Right cardiac atrium (tissue), 5 donors: ENCODE measurements at regions not wholly inside any gene's neighbourhood (a gene's known extent, or its start where the extent isn't known, plus 50 kb on each side); places are given as distances from the start of the nearest gene placed in this dataset.
"Not testable (repeated sequence)": the region's sequence is repeated elsewhere in the genome, so short reads cannot be mapped to it uniquely, and the experiment has no call there.

ENCODE experiments used
- ATAC-seq, 2 donors: fragments of 200-7000 bp; cut with Tn5 transposase; one replicate each; pipeline versions ENCODE4 v1.8.0 to v1.9.1; 2020; ENCODE audit warnings: moderate library complexity in 2 of 2, mild to moderate bottlenecking in 1 of 2
- DNase-seq, 3 donors: peaks; one replicate each; pipeline ENCODE4 v3.0.0-alpha.2; 2020
- H3K27ac ChIP-seq: one replicate; pipeline ENCODE4 v1.5.1; 2013; ENCODE audit warnings: mild to moderate bottlenecking, low read length, control low read depth, moderate library complexity
- H3K27me3 ChIP-seq: one replicate; pipeline ENCODE4 v1.6.1; 2013; ENCODE audit not compliant: control insufficient read depth, insufficient read depth
- H3K4me1 ChIP-seq: one replicate; pipeline ENCODE4 v1.6.1; 2013; ENCODE audit warnings: low read length; ENCODE audit not compliant: control insufficient read depth, insufficient read depth
- H3K4me3 ChIP-seq: one replicate; pipeline ENCODE4 v1.5.1; 2013; ENCODE audit warnings: low read length, control low read depth
- H3K9me3 ChIP-seq: one replicate; pipeline ENCODE4 v1.6.1; 2013; ENCODE audit warnings: low read length; ENCODE audit not compliant: control insufficient read depth
- WGBS: extraction: QIAGEN DNeasy Blood & Tissue Kit; methylation state at CpG from one replicate; pipeline ENCODE4 v1.1.7; 2013; 5-methylcytosine and 5-hydroxymethylcytosine counted together
- intact Hi-C, 4 donors: fragments of 100-400 bp; cut with DNase I; formaldehyde crosslinking; loops; one replicate each; pipeline versions ENCODE4 v1.11.0 to v1.14.0; 2022 to 2023
- donor health status: healthy with polysubstance abuse.
- donor health status: DM: no; HTN: yes; CAD: no.
- donor health status: DM: no; HTN: no; CAD: no.
- donor health status: DM: no; HTN: yes; CAD: no; lungs with severe emphysema.
- donor health status: DM: yes; HTN: yes; CAD: no.

- H3K27me3 ChIP-seq, result no peaks in the 10 kb centered on the region
These were observed 481.7 kb downstream of the MATN1 start for GRCh38 chr1:30241681-30242080.

GRCh38 chr1:30234091-30234490 lies 489.3 kb downstream of the MATN1 start:
- intact Hi-C loops, result no loop called here
- WGBS, result 59% methylated on average over 7 of the region's 7 CpGs
- ATAC-seq (no peak), DNase-seq (no peak)
- Histone ChIP-seq H3K4me3 (no peak overlapping the region), H3K4me1 (no peaks in the 10 kb centered on the region), H3K9me3 (no peaks in the 10 kb centered on the region), H3K27me3 (no peaks in the 10 kb centered on the region), H3K27ac (no peak overlapping the region)

More at GRCh38 chr1:30241681-30242080, 481.7 kb downstream of the MATN1 start:
- intact Hi-C loops, result no loop called here
- DNase-seq (no peak), ATAC-seq (no peak)
- 43% methylated on average over 3 of the region's 3 CpGs for WGBS
- Histone ChIP-seq H3K9me3 (no peaks in the 10 kb centered on the region), H3K4me3 (no peak overlapping the region), H3K4me1 (no peaks in the 10 kb centered on the region), H3K27ac (no peak overlapping the region)

DNA sequence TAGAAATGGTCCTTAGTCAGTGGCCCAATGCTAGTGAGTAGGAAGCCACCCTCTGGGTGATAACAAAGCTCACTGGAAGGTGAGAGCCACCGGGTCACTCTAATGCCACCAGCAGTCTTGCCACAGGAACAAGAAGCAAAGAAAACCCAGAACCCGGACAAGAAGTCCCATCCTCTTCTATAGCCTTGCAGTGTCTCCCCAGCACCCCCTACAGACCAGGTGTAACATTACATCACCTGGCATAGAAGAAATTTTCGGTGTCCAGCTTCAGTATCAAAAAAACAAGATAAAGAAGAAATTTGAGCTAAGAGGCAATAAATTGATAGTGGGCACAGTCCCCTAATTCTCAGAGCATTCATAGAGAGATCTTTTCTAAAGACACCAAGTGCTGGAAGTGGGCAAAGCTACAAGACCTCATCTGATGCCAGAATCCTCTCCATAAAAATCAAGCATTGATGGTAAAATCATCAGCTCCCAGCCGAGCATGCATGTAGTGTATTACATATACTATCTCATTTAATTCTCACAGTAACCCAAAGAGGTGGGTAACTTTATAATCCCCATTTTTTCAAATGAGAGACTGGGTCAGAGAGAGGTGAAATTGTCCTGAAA lies 491.0 kb downstream of the MATN1 start:
- Histone ChIP-seq H3K27ac (no peak overlapping the region), H3K4me3 (no peak overlapping the region), H3K27me3 (no peaks in the 10 kb centered on the region), H3K9me3 (no peaks in the 10 kb centered on the region), H3K4me1 (no peaks in the 10 kb centered on the region)
- DNase-seq (no peak), ATAC-seq (no peak)
- 43% methylated on average over 4 of the region's 4 CpGs for WGBS
- intact Hi-C loops, result no loop called here

- 94% methylated on average over 9 of the region's 9 CpGs for WGBS
- Histone ChIP-seq H3K27me3 (no peaks in the 10 kb centered on the region), H3K9me3 (no peaks in the 10 kb centered on the region), H3K27ac (no peak overlapping the region), H3K4me1 (no peaks in the 10 kb centered on the region), H3K4me3 (no peak overlapping the region)
- intact Hi-C loops, result no loop called here
- ATAC-seq, result no peak
- DNase-seq, result no peak
These were observed 493.4 kb downstream of the MATN1 start for GRCh38 chr1:30229960-30230359.

- Histone ChIP-seq H3K4me3 (no peak overlapping the region), H3K27ac (no peak overlapping the region), H3K4me1 (no peaks in the 10 kb centered on the region), H3K27me3 (no peaks in the 10 kb centered on the region), H3K9me3 (no peaks in the 10 kb centered on the region)
- ATAC-seq (no peak), DNase-seq (no peak)
- 83% methylated on average over 9 of the region's 9 CpGs for WGBS
- intact Hi-C loops, result no loop called here
These were observed 493.8 kb downstream of the MATN1 start for GRCh38 chr1:30229557-30229956.

GRCh38 chr1:30226648-30227047 lies 496.7 kb downstream of the MATN1 start:
- no peak for DNase-seq
- WGBS, result 46% methylated on average over 6 of the region's 6 CpGs
- intact Hi-C loops, result no loop called here
- Histone ChIP-seq H3K27me3 (no peaks in the 10 kb centered on the region), H3K4me1 (no peaks in the 10 kb centered on the region), H3K4me3 (no peak overlapping the region), H3K27ac (no peak overlapping the region), H3K9me3 (no peaks in the 10 kb centered on the region)
- ATAC-seq, result no peak

DNA sequence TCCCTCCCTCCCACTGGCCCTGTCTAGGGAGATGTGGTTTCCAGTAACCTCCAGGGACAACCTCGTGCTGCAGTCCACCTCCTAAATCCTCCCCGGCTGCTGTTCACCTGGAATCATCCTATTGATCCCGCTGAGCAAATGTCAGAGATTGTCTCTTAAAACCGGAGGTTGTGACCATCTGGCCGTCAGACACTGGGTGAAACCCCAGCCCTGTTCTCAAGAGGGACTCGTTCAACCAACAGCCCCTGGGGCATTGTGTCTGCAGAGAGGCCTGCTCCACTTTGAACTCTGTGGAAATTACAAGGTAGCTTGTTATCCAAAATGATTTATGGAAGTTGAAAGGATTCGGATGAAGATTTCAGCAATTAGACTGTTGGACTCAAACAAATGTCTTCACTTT lies 498.0 kb downstream of the MATN1 start:
- intact Hi-C loops, result no loop called here

GRCh38 chr1:30219675-30220074 lies 503.7 kb downstream of the MATN1 start:
- ATAC-seq (no peak), DNase-seq (no peak)
- Histone ChIP-seq H3K4me3 (no peak overlapping the region), H3K27me3 (no peaks in the 10 kb centered on the region), H3K4me1 (no peaks in the 10 kb centered on the region), H3K9me3 (no peaks in the 10 kb centered on the region), H3K27ac (no peak overlapping the region)
- WGBS, result 80% methylated on average over 4 of the region's 4 CpGs
- intact Hi-C loops, result no loop called here

More for the DNA sequence above, 498.0 kb downstream of the MATN1 start:
- Histone ChIP-seq H3K4me3 (no peak overlapping the region), H3K27me3 (no peaks in the 10 kb centered on the region), H3K9me3 (no peaks in the 10 kb centered on the region), H3K4me1 (no peaks in the 10 kb centered on the region), H3K27ac (no peak overlapping the region)
- DNase-seq, result no peak
- no peak for ATAC-seq
- WGBS, result 82% methylated on average over 7 of the region's 7 CpGs

- Histone ChIP-seq H3K27me3 (no peaks in the 10 kb centered on the region), H3K4me3 (no peak overlapping the region), H3K27ac (no peak overlapping the region), H3K4me1 (no peaks in the 10 kb centered on the region), H3K9me3 (no peaks in the 10 kb centered on the region)
- ATAC-seq (no peak), DNase-seq (no peak)
- WGBS, result 40% methylated on average over 2 of the region's 2 CpGs
- intact Hi-C loops, result no loop called here
These were observed 504.9 kb downstream of the MATN1 start for GRCh38 chr1:30218438-30218837.

DNA sequence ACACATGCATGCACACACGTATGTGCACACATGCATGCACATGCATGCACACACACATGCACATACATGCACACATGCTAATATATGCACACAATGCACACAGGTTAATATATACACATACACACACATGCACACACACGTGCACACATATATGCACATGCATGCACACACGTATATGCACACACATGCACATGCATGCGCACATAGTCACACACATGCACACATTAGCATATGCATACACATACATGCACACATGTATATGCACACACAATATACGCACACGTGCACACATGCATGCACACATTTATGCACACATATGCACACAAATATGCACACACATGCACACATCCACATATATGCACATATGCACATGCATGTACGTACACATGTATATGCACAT lies 506.8 kb downstream of the MATN1 start:
- 94% methylated on average over 7 of the region's 7 CpGs for WGBS
- intact Hi-C loops, result no loop called here
- Histone ChIP-seq H3K9me3 (no peaks in the 10 kb centered on the region), H3K4me1 (no peaks in the 10 kb centered on the region), H3K27ac (no peak overlapping the region), H3K4me3 (no peak overlapping the region), H3K27me3 (no peaks in the 10 kb centered on the region)
- no peak for ATAC-seq
- no peak for DNase-seq

- DNase-seq (no peak), ATAC-seq (no peak)
- no peaks in the 10 kb centered on the region for H3K27me3 ChIP-seq
- H3K4me3 ChIP-seq, result no peak overlapping the region
- no peak overlapping the region for H3K27ac ChIP-seq
- no peaks in the 10 kb centered on the region for H3K4me1 ChIP-seq
- WGBS, result 80% methylated on average over 7 of the region's 7 CpGs
- no peaks in the 10 kb centered on the region for H3K9me3 ChIP-seq
- intact Hi-C loops, result no loop called here
These were observed 509.4 kb downstream of the MATN1 start for GRCh38 chr1:30213936-30214335.

- H3K27me3 ChIP-seq, H3K4me1 ChIP-seq, DNase-seq, H3K27ac ChIP-seq, intact Hi-C loops, H3K9me3 ChIP-seq, ATAC-seq, H3K4me3 ChIP-seq: not testable (repeated sequence)
- WGBS, result 76% methylated on average over 1 of the region's 1 CpG
These were observed 515.4 kb downstream of the MATN1 start for GRCh38 chr1:30207962-30208361.
